ENCODE measurements at regions not wholly inside any gene's neighbourhood (a gene's known extent, or its start where the extent isn't known, plus 50 kb on each side); places are given as distances from the start of the nearest gene placed in this dataset.
A peak's percentile ranks its signal among the peaks of the same experiment; 100 is the strongest.

DNA sequence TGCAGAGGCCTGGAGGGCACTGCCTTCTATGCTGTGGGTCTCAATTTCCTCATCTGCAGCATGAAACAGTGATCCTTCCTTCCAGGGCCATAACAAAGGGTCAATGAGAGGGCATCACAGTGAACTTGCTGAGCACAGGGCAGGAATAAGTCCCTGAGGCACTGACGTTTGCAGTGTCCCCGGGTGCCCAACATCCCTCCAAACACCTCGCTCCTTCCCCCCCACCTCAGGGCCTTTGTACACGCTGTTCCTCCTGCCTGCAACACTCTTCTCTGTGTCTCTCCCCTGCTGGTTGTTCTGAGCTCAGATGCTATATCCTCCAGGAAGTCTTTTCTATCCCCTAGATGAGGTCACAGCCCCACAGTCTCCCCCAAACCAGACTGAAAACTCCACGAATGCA is 59.7 kb upstream of the TCF20 start:
- no peak for DNase-seq

DNA sequence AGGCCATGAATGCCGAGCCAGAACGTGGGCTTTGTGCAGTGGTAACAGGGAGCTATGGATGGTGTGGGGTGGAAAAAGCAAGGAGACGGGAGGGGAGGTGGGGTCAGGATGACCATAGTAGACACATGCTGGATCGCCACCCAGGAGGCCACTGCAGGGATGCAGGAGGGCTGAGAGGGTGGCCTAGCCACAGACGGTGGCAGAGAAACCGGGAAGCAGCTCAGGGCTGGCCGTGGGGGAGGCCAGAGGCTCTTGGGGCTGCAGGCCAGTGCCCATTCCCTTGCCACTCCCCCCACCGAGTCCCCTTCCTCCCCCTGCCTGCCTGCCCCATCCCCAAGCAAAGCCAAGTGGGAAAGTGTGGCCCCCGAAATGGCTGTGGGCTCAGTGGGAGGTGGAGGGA is 59.1 kb upstream of the TCF20 start:
- no peak for DNase-seq

GRCh38 chr22:42328784-42329145 is 58.3 kb upstream of the TCF20 start:
- DNase-seq: no peak

DNA sequence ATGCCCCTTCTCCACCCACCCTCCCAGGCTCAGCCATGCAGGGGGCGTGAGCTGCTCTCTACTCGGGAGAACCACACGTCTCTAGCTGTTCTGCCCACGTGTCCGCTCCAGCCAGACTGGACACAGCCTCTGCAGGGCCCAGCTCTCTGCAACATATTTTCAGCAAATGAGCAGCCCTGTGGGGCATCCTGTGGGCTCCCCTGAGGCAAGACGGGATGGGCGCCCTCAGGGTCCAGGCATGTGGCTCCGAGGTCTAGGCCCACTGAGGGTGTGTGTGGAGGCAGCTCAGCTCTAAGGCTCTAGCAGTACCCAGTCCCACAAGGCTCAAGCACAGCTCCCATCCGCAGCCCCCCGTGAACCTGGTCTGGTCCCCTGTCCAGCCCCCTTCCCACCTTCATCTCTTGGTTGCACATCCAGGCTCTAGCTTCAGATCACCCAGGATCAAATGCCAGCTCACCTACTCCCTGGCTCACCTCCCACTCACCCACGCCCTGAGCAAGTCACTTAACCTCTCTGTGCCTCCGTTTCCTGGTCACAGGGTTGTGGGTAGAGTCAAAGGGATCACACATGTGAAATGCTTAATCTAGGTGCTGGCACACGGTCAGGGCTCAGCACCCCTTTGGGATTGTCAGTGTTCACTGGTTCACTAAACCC is 57.8 kb upstream of the TCF20 start:
- no peak for DNase-seq

GRCh38 chr22:42327462-42328129 is 57.1 kb upstream of the TCF20 start:
- no peak for DNase-seq

DNA sequence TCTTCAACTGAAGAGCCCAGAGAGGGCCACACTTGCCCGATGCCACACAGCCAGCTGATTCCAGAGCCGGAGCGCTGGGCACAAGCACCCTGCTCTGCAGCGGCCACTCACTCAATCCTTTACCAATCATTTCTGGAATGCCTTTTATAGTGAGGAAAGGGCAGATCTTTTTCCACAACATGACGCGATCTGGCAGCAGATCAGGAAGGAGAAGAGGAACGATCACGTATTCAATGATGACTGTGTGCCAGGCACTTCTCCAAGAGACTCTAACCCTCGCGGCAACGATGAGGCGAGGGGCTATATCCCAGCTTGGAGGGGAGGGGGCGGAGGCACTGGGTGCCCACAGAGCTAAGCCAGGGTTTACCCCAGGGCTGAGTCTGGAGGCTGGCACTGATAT is 56.3 kb upstream of the TCF20 start:
- DNase-seq: no peak

DNA sequence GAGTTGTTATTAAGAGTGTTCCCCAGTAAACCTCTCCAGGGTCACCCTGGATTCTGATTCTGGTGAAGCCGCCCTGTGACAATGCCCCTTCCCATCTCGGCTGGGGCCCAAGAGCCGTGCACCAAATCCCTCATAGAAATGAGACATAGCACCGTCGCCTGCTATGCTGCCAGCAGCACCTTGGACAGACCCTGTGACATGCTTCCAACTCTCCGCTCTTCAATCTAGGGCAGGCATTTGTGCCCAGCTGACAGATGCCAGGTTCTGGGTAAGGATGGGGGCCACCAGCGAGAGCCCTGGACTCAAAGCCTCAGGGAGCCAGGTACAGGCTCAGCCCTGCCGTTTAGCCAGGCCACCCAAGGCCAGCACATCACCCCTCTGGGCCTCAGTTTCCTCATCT is 55.8 kb upstream of the TCF20 start:
- no peak for DNase-seq

DNA sequence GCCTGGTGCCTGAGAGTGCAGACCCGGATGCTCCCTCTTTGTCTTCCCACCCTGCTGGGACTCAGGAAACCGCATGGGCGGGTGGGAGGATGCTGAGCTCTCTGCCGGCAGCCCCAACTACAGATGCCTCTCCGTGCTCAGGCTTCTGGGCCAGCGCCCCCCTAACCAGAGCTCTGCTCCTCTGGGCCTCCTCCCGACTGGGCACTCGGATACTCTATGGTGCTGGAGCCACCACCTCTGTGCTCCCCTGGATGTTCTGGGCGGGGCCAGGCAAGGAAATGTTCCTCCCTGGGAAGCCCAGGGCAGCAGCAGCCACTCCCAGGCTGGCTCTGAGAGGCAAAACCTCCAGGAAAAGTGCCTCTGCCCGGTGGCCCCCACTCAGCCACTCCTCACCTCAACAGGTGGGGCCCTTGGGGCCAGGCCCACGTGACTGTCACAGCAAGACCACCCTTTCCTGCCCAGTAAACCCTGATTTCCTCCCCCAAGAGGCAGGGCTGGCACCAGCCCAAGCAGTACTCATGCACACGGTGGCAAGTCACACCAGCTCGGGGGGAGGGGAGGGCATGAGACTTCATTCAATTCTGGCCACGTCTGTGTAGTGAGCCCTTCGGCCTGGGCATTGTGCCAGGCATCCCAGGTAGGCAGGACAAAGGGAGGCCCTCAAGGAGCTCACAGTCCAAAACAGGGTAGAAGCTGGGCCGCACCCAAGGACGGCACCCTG is 54.7 kb upstream of the TCF20 start:
- DNase-seq: no peak

GRCh38 chr22:42324566-42324965 is 54.1 kb upstream of the TCF20 start:
- no peak for DNase-seq

- DNase-seq: no peak
Measured at GRCh38 chr22:42323971-42324370, 53.5 kb upstream of the TCF20 start.

DNA sequence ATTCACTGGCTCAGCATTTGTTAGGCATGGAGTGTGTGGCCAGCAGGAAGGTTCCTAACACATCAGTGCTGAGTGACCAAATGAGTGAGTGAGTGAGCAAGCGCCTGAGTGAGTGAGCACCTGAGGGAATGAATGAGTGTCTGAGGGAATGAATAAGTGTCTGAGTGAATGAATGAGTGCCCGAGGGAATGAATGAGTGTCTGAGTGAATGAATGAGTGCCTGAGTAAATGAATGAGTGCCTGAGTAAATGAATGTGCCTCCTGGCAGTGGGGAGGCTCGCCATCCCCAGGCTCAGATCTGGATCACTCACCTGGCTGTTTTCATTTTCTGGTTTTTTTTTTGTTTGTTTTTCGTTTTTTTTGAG is 52.1 kb upstream of the TCF20 start:
- DNase-seq: no peak

GRCh38 chr22:42321908-42322561 is 51.6 kb upstream of the TCF20 start:
- peak; percentile 78 for DNase-seq

DNA sequence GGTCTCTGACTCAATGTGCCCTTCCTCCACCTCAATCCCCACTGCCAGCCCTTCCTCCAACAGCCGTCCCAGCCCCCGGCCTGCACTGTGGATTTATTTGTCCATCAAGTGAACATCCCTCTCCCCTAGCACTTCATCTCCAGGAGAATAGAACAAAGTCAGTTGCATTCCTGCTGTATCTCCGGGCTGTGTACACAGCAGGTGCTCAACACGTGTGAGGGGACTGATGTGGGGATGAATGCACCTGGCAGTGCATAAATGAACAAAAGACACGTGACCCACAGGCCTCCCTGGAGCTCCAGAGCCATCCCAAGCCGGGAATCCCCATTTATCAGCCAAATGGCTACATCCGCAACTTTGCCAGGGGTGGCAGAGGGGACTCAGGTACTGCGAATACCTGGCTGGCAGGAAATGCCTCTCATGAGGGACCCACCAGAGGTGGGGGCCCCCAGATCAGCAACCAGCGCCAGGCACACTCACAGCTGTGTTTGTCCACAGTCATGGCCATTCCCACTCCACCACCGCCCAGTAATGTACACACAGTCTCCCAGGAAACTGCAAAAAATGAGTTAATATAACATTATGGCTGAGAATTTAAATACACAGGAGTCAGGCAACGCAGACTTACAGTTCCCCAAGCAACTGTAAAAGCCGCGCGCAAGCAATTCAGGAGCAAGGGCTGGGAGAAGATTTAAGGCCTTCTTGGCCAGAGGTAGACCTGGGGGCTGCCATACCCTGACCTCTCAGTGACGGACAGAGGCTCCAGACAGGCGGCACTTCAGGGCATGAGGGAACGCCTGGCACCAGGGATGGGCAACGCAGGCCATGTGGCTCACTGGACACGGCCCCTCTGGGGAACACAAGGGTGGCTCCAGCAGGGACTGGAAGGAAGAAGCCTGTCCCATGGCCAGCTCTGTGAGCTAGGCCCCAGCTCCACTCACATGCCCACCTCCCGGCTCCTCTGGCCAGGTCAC is 50.3 kb upstream of the TCF20 start:
- no peak for DNase-seq
